NCI-H2081 treated with DMSO at 0.1 percent for 48 hours (cell line): ENCODE measurements at regions not wholly inside any gene's neighbourhood (a gene's known extent, or its start where the extent isn't known, plus 50 kb on each side); places are given as distances from the start of the nearest gene placed in this dataset.

Source experiments
- DNase-seq: peaks from one replicate; lab custom pipeline; 2025; lab: John Stamatoyannopoulos, UW

- no peak for DNase-seq
These were observed 1172.1 kb upstream of the RAG2 start for GRCh38 chr11:37770145-37770544.

- no peak for DNase-seq
These were observed 1164.0 kb upstream of the RAG2 start for GRCh38 chr11:37762079-37762478.

GRCh38 chr11:37755521-37755920, 1157.5 kb upstream of the RAG2 start:
- no peak for DNase-seq

- no peak for DNase-seq
These were observed 1150.6 kb upstream of the RAG2 start for GRCh38 chr11:37748641-37749040.

GRCh38 chr11:37747121-37747520, 1149.1 kb upstream of the RAG2 start:
- no peak for DNase-seq

- DNase-seq: no peak
These were observed 1129.3 kb upstream of the RAG2 start for GRCh38 chr11:37727371-37727770.

GRCh38 chr11:37724315-37724714, 1126.3 kb upstream of the RAG2 start:
- no peak for DNase-seq

- DNase-seq: no peak
These were observed 1123.4 kb upstream of the RAG2 start for GRCh38 chr11:37721485-37721884.

- no peak for DNase-seq
These were observed 1120.5 kb upstream of the RAG2 start for GRCh38 chr11:37718431-37718999.

- no peak for DNase-seq
These were observed 1114.2 kb upstream of the RAG2 start for GRCh38 chr11:37712251-37712650.

- DNase-seq: no peak
These were observed 1112.0 kb upstream of the RAG2 start for GRCh38 chr11:37710031-37710430.

GRCh38 chr11:37704791-37705190, 1106.8 kb upstream of the RAG2 start:
- DNase-seq: no peak

GRCh38 chr11:37699644-37700043, 1101.6 kb upstream of the RAG2 start:
- no peak for DNase-seq

- no peak for DNase-seq
These were observed 1097.2 kb upstream of the RAG2 start for GRCh38 chr11:37695283-37695682.

- DNase-seq: no peak
These were observed 1091.9 kb upstream of the RAG2 start for GRCh38 chr11:37689951-37690350.

- DNase-seq: no peak
These were observed 1090.4 kb upstream of the RAG2 start for GRCh38 chr11:37688456-37688855.

GRCh38 chr11:37687130-37687529, 1089.1 kb upstream of the RAG2 start:
- no peak for DNase-seq

GRCh38 chr11:37671321-37671720, 1073.3 kb upstream of the RAG2 start:
- no peak for DNase-seq

GRCh38 chr11:37666960-37667359, 1068.9 kb upstream of the RAG2 start:
- DNase-seq: no peak

- DNase-seq: no peak
These were observed 1059.6 kb upstream of the RAG2 start for GRCh38 chr11:37657645-37658044.

- no peak for DNase-seq
These were observed 1049.7 kb upstream of the RAG2 start for GRCh38 chr11:37647767-37648166.

GRCh38 chr11:37643968-37644367, 1045.9 kb upstream of the RAG2 start:
- no peak for DNase-seq

GRCh38 chr11:37642296-37642695, 1044.3 kb upstream of the RAG2 start:
- no peak for DNase-seq

GRCh38 chr11:37632748-37633147, 1034.7 kb upstream of the RAG2 start:
- no peak for DNase-seq

- DNase-seq: no peak
These were observed 1032.8 kb upstream of the RAG2 start for GRCh38 chr11:37630866-37631265.
